ENCODE measurements at regions not wholly inside any gene's neighbourhood (a gene's known extent, or its start where the extent isn't known, plus 50 kb on each side); places are given as distances from the start of the nearest gene placed in this dataset.

- Histone ChIP-seq H3K9me3 (ENCODE audit: low read length) (no peaks in the 10 kb centered on the region), H3K79me2 (ENCODE audit: insufficient read depth, low read depth, low read length) (no peaks in the 10 kb centered on the region), H3K4me3 (ENCODE audit: low read depth, low read length, poor library complexity, severe bottlenecking) (no peak overlapping the region), H3K4me2 (ENCODE audit: low read length) (no peak overlapping the region), H2AFZ (ENCODE audit: low read length) (no peak overlapping the region), H4K20me1 (ENCODE audit: insufficient read depth, low read length) (no peaks in the 10 kb centered on the region), H3K27ac (ENCODE audit: low read depth, low read length, poor library complexity, severe bottlenecking) (no peak overlapping the region), H3K4me1 (ENCODE audit: insufficient read depth, low read length, poor library complexity, severe bottlenecking) (peaks cover 4% of the 10 kb centered on the region), H3K9me2 (ENCODE audit: insufficient read depth, low read length) (no peaks in the 10 kb centered on the region), H3K36me3 (ENCODE audit: insufficient read depth, low read length) (no peaks in the 10 kb centered on the region)
- ChIA-PET CTCF (ENCODE audit: unreplicated experiment) (no interaction called here), POLR2A (no interaction called here)
- DNase-seq (ENCODE audit: low spot score): no peak
- no TSS peak for BruUV-seq (replicated peaks)
- intact Hi-C loops (cut with micrococcal nuclease; ENCODE audit: unreplicated experiment): loop anchor here (10.0 kb wide), 2 partner anchors 444 to 684 kb away; no protein-coding TSS in a partner anchor
- TF ChIP-seq, protein P1, sequence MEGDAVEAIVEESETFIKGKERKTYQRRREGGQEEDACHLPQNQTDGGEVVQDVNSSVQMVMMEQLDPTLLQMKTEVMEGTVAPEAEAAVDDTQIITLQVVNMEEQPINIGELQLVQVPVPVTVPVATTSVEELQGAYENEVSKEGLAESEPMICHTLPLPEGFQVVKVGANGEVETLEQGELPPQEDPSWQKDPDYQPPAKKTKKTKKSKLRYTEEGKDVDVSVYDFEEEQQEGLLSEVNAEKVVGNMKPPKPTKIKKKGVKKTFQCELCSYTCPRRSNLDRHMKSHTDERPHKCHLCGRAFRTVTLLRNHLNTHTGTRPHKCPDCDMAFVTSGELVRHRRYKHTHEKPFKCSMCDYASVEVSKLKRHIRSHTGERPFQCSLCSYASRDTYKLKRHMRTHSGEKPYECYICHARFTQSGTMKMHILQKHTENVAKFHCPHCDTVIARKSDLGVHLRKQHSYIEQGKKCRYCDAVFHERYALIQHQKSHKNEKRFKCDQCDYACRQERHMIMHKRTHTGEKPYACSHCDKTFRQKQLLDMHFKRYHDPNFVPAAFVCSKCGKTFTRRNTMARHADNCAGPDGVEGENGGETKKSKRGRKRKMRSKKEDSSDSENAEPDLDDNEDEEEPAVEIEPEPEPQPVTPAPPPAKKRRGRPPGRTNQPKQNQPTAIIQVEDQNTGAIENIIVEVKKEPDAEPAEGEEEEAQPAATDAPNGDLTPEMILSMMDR (conservative IDR thresholded peaks at IDR 0.05; ENCODE audit: low read length): no peak
- no peak for TF ChIP-seq EZH2phosphoT487 (IDR thresholded peaks at IDR 0.05; ENCODE audit: borderline replicate concordance, low read depth, low read length)
Measured at GRCh38 chr6:151671195-151671594, 136.3 kb upstream of the ESR1 start.

GRCh38 chr6:151674578-151674977 lies 132.9 kb upstream of the ESR1 start:
- no TSS peak for BruUV-seq (replicated peaks)
- DNase-seq (ENCODE audit: low spot score): no peak
- Histone ChIP-seq H3K9me3 (ENCODE audit: low read length) (no peaks in the 10 kb centered on the region), H3K79me2 (ENCODE audit: insufficient read depth, low read depth, low read length) (no peaks in the 10 kb centered on the region), H2AFZ (ENCODE audit: low read length) (peak overlapping the region; percentile 87; the same call in 1 of the 2 replicates), H4K20me1 (ENCODE audit: insufficient read depth, low read length) (no peaks in the 10 kb centered on the region), H3K36me3 (ENCODE audit: insufficient read depth, low read length) (no peaks in the 10 kb centered on the region), H3K4me3 (ENCODE audit: low read depth, low read length, poor library complexity, severe bottlenecking) (no peak overlapping the region), H3K4me1 (ENCODE audit: insufficient read depth, low read length, poor library complexity, severe bottlenecking) (peaks cover 4% of the 10 kb centered on the region), H3K27ac (ENCODE audit: low read depth, low read length, poor library complexity, severe bottlenecking) (no peak overlapping the region), H3K9me2 (ENCODE audit: insufficient read depth, low read length) (no peaks in the 10 kb centered on the region), H3K4me2 (ENCODE audit: low read length) (no peak overlapping the region)
- intact Hi-C loops (cut with micrococcal nuclease; ENCODE audit: unreplicated experiment): loop anchor here (10.0 kb wide), 2 partner anchors 440 to 680 kb away; no protein-coding TSS in a partner anchor
- ChIA-PET POLR2A (interaction anchor here (0.7 kb wide), 1 partner anchor 16 kb away, joined by 3 read pairs; no protein-coding TSS in a partner anchor), CTCF (ENCODE audit: unreplicated experiment) (no interaction called here)
- no peak for TF ChIP-seq EZH2phosphoT487 (IDR thresholded peaks at IDR 0.05; ENCODE audit: borderline replicate concordance, low read depth, low read length)
- TF ChIP-seq, protein P1 (conservative IDR thresholded peaks at IDR 0.05; ENCODE audit: low read length): no peak

DNA sequence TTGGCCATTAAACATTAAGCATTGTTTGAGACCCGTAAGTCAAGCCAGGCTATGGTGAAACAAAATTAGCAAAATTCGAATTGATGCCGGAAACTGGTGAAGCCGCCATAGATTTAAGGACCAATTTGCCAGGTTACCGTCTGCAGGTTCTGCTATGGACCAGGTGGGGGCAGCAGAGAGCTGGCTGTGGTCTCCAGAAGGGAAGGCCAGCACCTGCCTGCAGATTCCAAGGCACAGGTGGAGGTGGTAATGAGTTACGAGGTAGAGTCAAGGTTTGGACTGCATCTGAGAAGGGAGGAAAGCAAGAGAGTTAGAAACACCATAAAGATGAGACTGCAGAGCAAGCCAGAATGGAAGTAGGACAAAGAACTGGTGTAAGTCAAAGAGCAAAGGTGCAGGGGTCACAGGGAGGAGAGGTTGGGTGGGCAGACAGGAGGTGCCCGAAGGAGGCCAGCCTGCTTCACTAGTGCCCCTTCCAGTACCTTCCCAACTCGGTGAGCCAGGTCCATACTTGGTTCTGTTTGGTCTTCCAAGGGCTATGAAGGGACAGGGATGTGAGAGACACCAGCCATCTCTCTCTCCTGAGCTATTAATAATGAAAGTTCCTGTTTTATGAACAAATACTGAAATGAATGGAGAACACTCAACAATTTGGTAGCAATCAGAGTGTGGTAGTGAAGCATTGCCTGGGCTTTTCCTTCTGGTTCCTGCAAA lies 131.6 kb upstream of the ESR1 start:
- Histone ChIP-seq H3K4me2 (ENCODE audit: low read length) (0 out of 2 replicates have a peak overlapping the region, but pooled peaks have one; percentile 9), H4K20me1 (ENCODE audit: insufficient read depth, low read length) (no peaks in the 10 kb centered on the region), H2AFZ (ENCODE audit: low read length) (peak overlapping the region; percentile 87), H3K4me1 (ENCODE audit: insufficient read depth, low read length, poor library complexity, severe bottlenecking) (peaks cover 4% of the 10 kb centered on the region), H3K4me3 (ENCODE audit: low read depth, low read length, poor library complexity, severe bottlenecking) (no peak overlapping the region), H3K36me3 (ENCODE audit: insufficient read depth, low read length) (no peaks in the 10 kb centered on the region), H3K9me2 (ENCODE audit: insufficient read depth, low read length) (no peaks in the 10 kb centered on the region), H3K79me2 (ENCODE audit: insufficient read depth, low read depth, low read length) (no peaks in the 10 kb centered on the region), H3K27ac (ENCODE audit: low read depth, low read length, poor library complexity, severe bottlenecking) (no peak overlapping the region), H3K9me3 (ENCODE audit: low read length) (no peaks in the 10 kb centered on the region)
- TF ChIP-seq, protein P1 (conservative IDR thresholded peaks at IDR 0.05; ENCODE audit: low read length): peak; percentile 96
- TF ChIP-seq EZH2phosphoT487 (IDR thresholded peaks at IDR 0.05; ENCODE audit: borderline replicate concordance, low read depth, low read length): no peak
- DNase-seq (ENCODE audit: low spot score): peak; percentile 64
- intact Hi-C loops (cut with micrococcal nuclease; ENCODE audit: unreplicated experiment): loop anchor here (5.0 to 10.0 kb wide), 3 partner anchors 439 to 679 kb away; no protein-coding TSS in a partner anchor
- ChIA-PET POLR2A (interaction anchor here (0.5 kb wide), 1 partner anchor 175 kb away, joined by 3 read pairs; no protein-coding TSS in a partner anchor), CTCF (ENCODE audit: unreplicated experiment) (no interaction called here)
- BruUV-seq (replicated peaks): no TSS peak

Data from OCI-LY7 (cell line).